Left lung (tissue), 4 donors: ENCODE measurements at regions not wholly inside any gene's neighbourhood (a gene's known extent, or its start where the extent isn't known, plus 50 kb on each side); places are given as distances from the start of the nearest gene placed in this dataset.
"Not testable (repeated sequence)": the region's sequence is repeated elsewhere in the genome, so short reads cannot be mapped to it uniquely, and the experiment has no call there.

Experiments
- ATAC-seq: fragments of 200-7000 bp; cut with Tn5 transposase; one replicate; pipeline ENCODE4 v1.9.1; 2020; ENCODE audit warnings: moderate library complexity
- DNase-seq, 4 donors: peaks; one replicate each; pipeline ENCODE4 v3.0.0-alpha.2; 2013 to 2020
- H3K27ac ChIP-seq, 2 donors: fragments of 200-600 bp; sonication (generic) in 1 of 2; one replicate each; pipeline versions ENCODE4 v1.5.0 to v1.8.0; 2020 to 2021
- H3K27me3 ChIP-seq, 2 donors: fragments of 200-600 bp; sonication (generic) in 1 of 2; one replicate each; pipeline versions ENCODE4 v1.5.0 to v1.8.0; 2020 to 2021
- H3K36me3 ChIP-seq, 2 donors: fragments of 200-600 bp; sonication (generic) in 1 of 2; one replicate each; pipeline versions ENCODE4 v1.5.0 to v1.8.0; 2020 to 2021
- H3K4me1 ChIP-seq, 2 donors: fragments of 200-600 bp; one replicate each; pipeline ENCODE4 v1.8.0; 2021
- H3K4me3 ChIP-seq, 2 donors: fragments of 200-600 bp; sonication (generic) in 1 of 2; one replicate each; pipeline versions ENCODE4 v1.5.0 to v1.8.0; 2020 to 2021; ENCODE audit warnings: mild to moderate bottlenecking in 1 of 2
- H3K9me3 ChIP-seq, 2 donors: fragments of 200-600 bp; sonication (generic) in 1 of 2; one replicate each; pipeline versions ENCODE4 v1.5.0 to v1.8.0; 2020 to 2021
- intact Hi-C, 2 donors: fragments of 100-400 bp; cut with DNase I; formaldehyde crosslinking; loops; one replicate each; pipeline versions ENCODE4 v1.11.2 to v1.14.2; 2022
- TF ChIP-seq, protein P1 (sequence below), 2 donors: fragments of 200-600 bp; sonication (generic) in 1 of 2; IDR thresholded peaks; one replicate each; pipeline versions ENCODE4 v1.5.0 to v1.8.0; 2021; ENCODE audit warnings: antibody characterized with exemption in 2 of 2
- donor health status: DM: no; HTN: yes; CAD: no.
- donor health status: DM: no; HTN: no; CAD: no.

DNA sequence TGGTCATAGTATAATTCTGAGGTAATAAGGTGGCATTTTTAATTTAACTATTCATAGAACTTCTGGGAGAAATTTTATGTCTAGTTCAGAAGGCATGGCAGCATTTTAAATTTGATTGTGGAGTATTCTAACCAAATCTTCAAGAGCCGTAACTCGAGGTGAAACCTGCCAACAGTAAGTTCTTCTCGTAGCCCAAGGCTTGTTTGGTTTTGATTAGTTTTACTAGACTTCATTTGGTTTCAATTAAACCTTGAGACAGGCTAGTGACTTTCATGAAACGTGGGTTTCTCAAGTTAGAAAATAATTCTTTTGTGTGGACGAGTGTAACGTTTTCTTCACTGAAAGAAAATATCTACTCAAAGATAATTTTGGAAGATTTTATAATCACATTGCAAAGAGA lies 395.5 kb downstream of the USP25 start:
- TF ChIP-seq, protein P1, sequence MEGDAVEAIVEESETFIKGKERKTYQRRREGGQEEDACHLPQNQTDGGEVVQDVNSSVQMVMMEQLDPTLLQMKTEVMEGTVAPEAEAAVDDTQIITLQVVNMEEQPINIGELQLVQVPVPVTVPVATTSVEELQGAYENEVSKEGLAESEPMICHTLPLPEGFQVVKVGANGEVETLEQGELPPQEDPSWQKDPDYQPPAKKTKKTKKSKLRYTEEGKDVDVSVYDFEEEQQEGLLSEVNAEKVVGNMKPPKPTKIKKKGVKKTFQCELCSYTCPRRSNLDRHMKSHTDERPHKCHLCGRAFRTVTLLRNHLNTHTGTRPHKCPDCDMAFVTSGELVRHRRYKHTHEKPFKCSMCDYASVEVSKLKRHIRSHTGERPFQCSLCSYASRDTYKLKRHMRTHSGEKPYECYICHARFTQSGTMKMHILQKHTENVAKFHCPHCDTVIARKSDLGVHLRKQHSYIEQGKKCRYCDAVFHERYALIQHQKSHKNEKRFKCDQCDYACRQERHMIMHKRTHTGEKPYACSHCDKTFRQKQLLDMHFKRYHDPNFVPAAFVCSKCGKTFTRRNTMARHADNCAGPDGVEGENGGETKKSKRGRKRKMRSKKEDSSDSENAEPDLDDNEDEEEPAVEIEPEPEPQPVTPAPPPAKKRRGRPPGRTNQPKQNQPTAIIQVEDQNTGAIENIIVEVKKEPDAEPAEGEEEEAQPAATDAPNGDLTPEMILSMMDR (IDR thresholded peaks at IDR 0.05): no peak
- H3K27me3 ChIP-seq: no peaks in the 10 kb centered on the region
- H3K9me3 ChIP-seq: peaks cover 0 to 5% of the 10 kb centered on the region in 2 donors
- H3K36me3 ChIP-seq: no peaks in the 10 kb centered on the region
- DNase-seq (no peak), ATAC-seq (no peak)
- intact Hi-C loops: no loop called here
- H3K4me1 ChIP-seq: no peaks in the 10 kb centered on the region
- no peak overlapping the region for H3K4me3 ChIP-seq
- peak overlapping the region in 1 of 2 donors; percentile 27 for H3K27ac ChIP-seq

DNA sequence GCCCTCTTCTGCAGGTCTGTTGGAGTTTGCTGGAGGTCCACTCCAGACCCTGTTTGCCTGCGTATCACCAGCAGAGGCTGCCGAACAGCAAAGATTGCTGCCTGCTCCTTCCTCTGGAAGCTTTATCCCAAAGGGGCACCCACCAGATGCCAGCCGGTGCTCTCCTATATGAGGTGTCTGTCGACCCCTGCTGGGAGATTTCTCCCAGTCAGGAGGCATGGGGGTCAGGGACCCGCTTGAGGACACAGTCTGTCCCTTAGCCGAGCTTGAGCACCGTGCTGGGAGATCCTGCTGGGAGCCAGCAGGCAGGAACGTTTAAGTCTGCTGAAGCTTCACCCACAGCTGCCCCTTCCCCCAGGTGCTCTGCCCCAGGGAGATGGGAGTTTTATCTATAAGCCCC lies 402.7 kb downstream of the USP25 start:
- peak in 1 of 4 donors; percentile 29 for DNase-seq
- peaks cover 0 to 11% of the 10 kb centered on the region in 2 donors for H3K9me3 ChIP-seq
- H3K36me3 ChIP-seq: not testable (repeated sequence)

GRCh38 chr21:16133248-16133647 lies 403.5 kb downstream of the USP25 start:
- H3K36me3 ChIP-seq: no peaks in the 10 kb centered on the region
- H3K4me1 ChIP-seq: peaks cover 0 to 2% of the 10 kb centered on the region in 2 donors
- no peak overlapping the region for H3K27ac ChIP-seq
- ATAC-seq: no peak
- intact Hi-C loops: no loop called here
- DNase-seq: no peak
- H3K27me3 ChIP-seq: no peaks in the 10 kb centered on the region
- no peak overlapping the region for H3K4me3 ChIP-seq
- peaks cover 0 to 11% of the 10 kb centered on the region in 2 donors for H3K9me3 ChIP-seq
- TF ChIP-seq, protein P1 (IDR thresholded peaks at IDR 0.05): no peak

More for the DNA sequence above, 402.7 kb downstream of the USP25 start:
- H3K27ac ChIP-seq, H3K27me3 ChIP-seq, H3K4me1 ChIP-seq, ATAC-seq, intact Hi-C loops, H3K4me3 ChIP-seq: not testable (repeated sequence)

- no peaks in the 10 kb centered on the region for H3K27me3 ChIP-seq
- intact Hi-C loops: no loop called here
- no peak overlapping the region for H3K27ac ChIP-seq
- DNase-seq (no peak), ATAC-seq (no peak)
- H3K4me3 ChIP-seq: no peak overlapping the region
- peaks cover 0 to 11% of the 10 kb centered on the region in 2 donors for H3K9me3 ChIP-seq
- peaks cover 0 to 2% of the 10 kb centered on the region in 2 donors for H3K4me1 ChIP-seq
- H3K36me3 ChIP-seq: no peaks in the 10 kb centered on the region
- TF ChIP-seq, protein P1 (IDR thresholded peaks at IDR 0.05): no peak
These were observed 404.4 kb downstream of the USP25 start for GRCh38 chr21:16134134-16134533.

DNA sequence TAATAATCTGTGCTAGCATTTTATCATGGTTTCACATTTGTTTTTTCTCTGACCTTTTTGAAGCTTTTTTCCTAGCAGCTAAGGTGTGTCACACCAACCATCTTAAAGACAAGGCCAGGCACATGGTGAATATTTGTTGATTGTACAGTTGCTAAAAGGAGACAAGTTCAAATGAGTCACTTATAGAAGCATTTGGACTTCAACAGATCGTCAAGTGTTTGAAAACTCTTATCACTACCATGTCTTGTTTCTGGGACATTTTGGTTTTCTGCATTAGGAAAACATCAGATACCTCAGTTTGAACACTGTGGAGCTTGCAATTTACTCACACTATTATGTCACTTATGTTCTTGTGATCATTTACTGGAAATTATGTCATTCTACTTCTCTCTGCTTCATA lies 407.3 kb downstream of the USP25 start:
- DNase-seq (no peak), ATAC-seq (peak; percentile 71)
- intact Hi-C loops: no loop called here
- TF ChIP-seq, protein P1 (IDR thresholded peaks at IDR 0.05): no peak
- no peaks in the 10 kb centered on the region for H3K36me3 ChIP-seq
- no peaks in the 10 kb centered on the region for H3K27me3 ChIP-seq
- no peak overlapping the region for H3K4me3 ChIP-seq
- H3K27ac ChIP-seq: no peak overlapping the region
- no peaks in the 10 kb centered on the region for H3K9me3 ChIP-seq
- H3K4me1 ChIP-seq: peaks cover 0 to 2% of the 10 kb centered on the region in 2 donors

- ATAC-seq (no peak), DNase-seq (no peak)
These were observed 415.3 kb downstream of the USP25 start for GRCh38 chr21:16145052-16145451.

More at GRCh38 chr21:16145052-16145451, 415.3 kb downstream of the USP25 start:
- no peaks in the 10 kb centered on the region for H3K27me3 ChIP-seq
- intact Hi-C loops: no loop called here
- TF ChIP-seq, protein P1 (IDR thresholded peaks at IDR 0.05): no peak
- no peaks in the 10 kb centered on the region for H3K9me3 ChIP-seq
- H3K4me1 ChIP-seq: no peaks in the 10 kb centered on the region
- H3K36me3 ChIP-seq: no peaks in the 10 kb centered on the region
- H3K4me3 ChIP-seq: no peak overlapping the region
- no peak overlapping the region for H3K27ac ChIP-seq
